PC-9 (cell line): ENCODE measurements at regions not wholly inside any gene's neighbourhood (a gene's known extent, or its start where the extent isn't known, plus 50 kb on each side); places are given as distances from the start of the nearest gene placed in this dataset.
"Not testable (repeated sequence)": the region's sequence is repeated elsewhere in the genome, so short reads cannot be mapped to it uniquely, and the experiment has no call there.

Experiments used
- BruUV-seq: library from RNA; stranded (reverse); fragments of 400-500 nt; replicated peaks from 2 replicates; lab custom pipeline; 2021; lab: Mats Ljungman, UMichigan
- CTCF ChIA-PET: fragments of 300-600 bp; sonication (Branson Sonifier 250); formaldehyde crosslinking; loops from one replicate; lab custom pipeline; 2022; ENCODE audit warnings: antibody characterized with exemption; lab: Charles Lee
- POLR2A ChIA-PET: fragments of 300-600 bp; sonication (Branson Sonifier 250); formaldehyde crosslinking; loops from one replicate; lab custom pipeline; 2022; ENCODE audit warnings: antibody characterized with exemption; ENCODE audit not compliant: unreplicated experiment; lab: Charles Lee
- DNase-seq, 2 experiments: peaks; one replicate each; pipeline versions ENCODE4 v3.0.0 to v3.0.0-alpha.2; 2015 to 2022; ENCODE audit warnings: mixed read lengths in 1 of 2
- H2AFZ ChIP-seq: fragments of 200-600 bp; sonication (generic); 2 replicates; pipeline ENCODE4 v1.8.1; 2017; ENCODE audit warnings: antibody characterized with exemption
- H3F3A ChIP-seq: fragments of 200-600 bp; sonication (generic); 2 replicates; pipeline ENCODE4 v1.8.1; 2017; ENCODE audit warnings: antibody characterized with exemption, mild to moderate bottlenecking, low read depth; ENCODE audit not compliant: insufficient read depth
- H3K27ac ChIP-seq: fragments of 200-600 bp; sonication (generic); 2 replicates; pipeline ENCODE4 v1.6.1; 2016; ENCODE audit warnings: mixed run types
- H3K27me3 ChIP-seq: fragments of 200-600 bp; sonication (generic); 2 replicates; pipeline ENCODE4 v1.6.1; 2016; ENCODE audit warnings: low read depth, mixed run types; ENCODE audit not compliant: insufficient read depth
- H3K36me3 ChIP-seq: fragments of 200-600 bp; sonication (generic); 2 replicates; pipeline ENCODE4 v1.6.1; 2016; ENCODE audit warnings: low read depth, mixed run types
- H3K4me1 ChIP-seq: fragments of 200-600 bp; sonication (generic); replicated peaks from 2 replicates; pipeline ENCODE4 v1.6.1; 2016; ENCODE audit warnings: mixed run types; ENCODE audit not compliant: insufficient read depth
- H3K4me2 ChIP-seq: fragments of 200-600 bp; sonication (generic); 2 replicates; pipeline ENCODE4 v1.6.1; 2017; ENCODE audit warnings: mixed run types
- H3K4me3 ChIP-seq: fragments of 200-600 bp; sonication (generic); 2 replicates; pipeline ENCODE4 v1.6.1; 2016; ENCODE audit warnings: mixed run types
- H3K79me2 ChIP-seq: fragments of 200-600 bp; sonication (generic); 2 replicates; pipeline ENCODE4 v1.6.1; 2017; ENCODE audit warnings: low read depth, mixed run types
- H3K9me2 ChIP-seq: fragments of 200-600 bp; sonication (generic); 2 replicates; pipeline ENCODE4 v1.8.1; 2017; ENCODE audit warnings: mild to moderate bottlenecking; ENCODE audit not compliant: insufficient read depth
- H3K9me3 ChIP-seq: fragments of 200-600 bp; sonication (generic); 2 replicates; pipeline ENCODE4 v1.8.1; 2016; ENCODE audit warnings: low read depth; ENCODE audit not compliant: insufficient read depth
- H4K20me1 ChIP-seq: fragments of 200-600 bp; sonication (generic); 2 replicates; pipeline ENCODE4 v1.8.1; 2017; ENCODE audit not compliant: insufficient read depth
- CTCF ChIP-seq: fragments of 200-600 bp; sonication (generic); conservative IDR thresholded peaks from 2 replicates; pipeline ENCODE4 v1.6.1; 2017; ENCODE audit warnings: mixed run types, antibody characterized with exemption, mild to moderate bottlenecking, moderate library complexity
- EZH2 ChIP-seq: fragments of 200-600 bp; sonication (generic); IDR thresholded peaks from 2 replicates; pipeline ENCODE4 v1.8.0; 2017; ENCODE audit warnings: antibody characterized with exemption, low read depth
- intact Hi-C: fragments of 100-400 bp; cut with micrococcal nuclease; formaldehyde crosslinking; loops from one replicate; pipeline ENCODE4 v1.10.0; 2022; ENCODE audit not compliant: unreplicated experiment

DNA sequence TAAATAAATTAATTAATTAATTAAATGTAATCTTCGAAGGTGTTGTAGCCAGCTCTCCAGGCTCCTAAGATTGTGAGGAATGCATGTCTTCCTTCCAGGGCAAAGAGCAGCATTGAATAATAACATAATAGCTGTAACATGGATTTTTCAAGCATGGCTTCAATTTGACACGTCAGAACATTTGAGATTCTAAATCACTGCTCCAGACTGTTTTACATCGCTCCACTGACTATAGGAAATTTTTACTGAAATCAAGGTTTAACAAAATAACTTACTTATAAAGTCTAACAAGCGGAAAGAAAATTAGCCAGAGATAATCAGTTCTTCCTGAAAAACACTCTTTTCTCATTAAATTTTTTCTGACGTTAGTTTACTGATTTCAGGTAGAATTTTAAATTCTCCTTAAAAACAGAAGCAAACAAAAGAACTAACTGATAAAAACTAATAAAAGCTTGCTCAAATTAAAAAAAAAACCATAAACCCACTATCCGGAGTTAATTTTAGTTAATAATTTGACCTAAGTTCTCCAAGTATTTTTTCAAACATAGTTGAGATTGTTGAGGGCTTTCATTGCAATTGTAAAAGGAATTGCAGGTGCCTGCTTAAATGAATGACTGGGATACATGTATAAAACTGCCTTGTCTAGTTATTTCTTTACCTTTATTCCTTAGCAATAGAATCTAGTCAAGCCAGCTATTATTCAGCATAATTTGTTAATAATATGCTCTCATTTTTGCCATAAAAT, 51.2 kb upstream of the SGCE start:
- intact Hi-C loops, result no loop called here
- ChIA-PET POLR2A (no interaction called here), CTCF (no interaction called here)
- no peak for DNase-seq
- H3K9me2 ChIP-seq, result no peaks in the 10 kb centered on the region
- H3K27me3 ChIP-seq, result no peaks in the 10 kb centered on the region
- peaks cover 3% of the 10 kb centered on the region; the same call in 1 of the 2 replicates for H3F3A ChIP-seq
- H3K4me3 ChIP-seq, result no peak overlapping the region
- BruUV-seq, result no TSS peak
- H3K9me3 ChIP-seq, result no peaks in the 10 kb centered on the region
- no peaks in the 10 kb centered on the region for H3K36me3 ChIP-seq
- no peak for TF ChIP-seq EZH2
- no peak for TF ChIP-seq CTCF
- peaks cover under 1% of the 10 kb centered on the region for H3K4me1 ChIP-seq
- H3K27ac ChIP-seq, result no peak overlapping the region
- no peaks in the 10 kb centered on the region for H3K79me2 ChIP-seq
- H4K20me1 ChIP-seq, result no peaks in the 10 kb centered on the region
- no peak overlapping the region for H2AFZ ChIP-seq
- H3K4me2 ChIP-seq, result no peak overlapping the region

- no peak for DNase-seq
Observed at GRCh38 chr7:94710256-94710655, 54.3 kb upstream of the SGCE start.

GRCh38 chr7:94722360-94722759, 66.4 kb upstream of the SGCE start:
- H2AFZ ChIP-seq, H3K36me3 ChIP-seq, intact Hi-C loops, H3K79me2 ChIP-seq, H3F3A ChIP-seq, H3K9me3 ChIP-seq, H3K27ac ChIP-seq, H3K4me2 ChIP-seq, CTCF ChIA-PET, H3K4me1 ChIP-seq, BruUV-seq, DNase-seq, H3K9me2 ChIP-seq, H3K4me3 ChIP-seq, H4K20me1 ChIP-seq, POLR2A ChIA-PET, H3K27me3 ChIP-seq: not testable (repeated sequence)

More at GRCh38 chr7:94710256-94710655, 54.3 kb upstream of the SGCE start:
- Histone ChIP-seq H3K27ac (no peak overlapping the region), H4K20me1 (no peaks in the 10 kb centered on the region), H3K4me2 (no peak overlapping the region), H3K4me1 (no peaks in the 10 kb centered on the region), H3K9me3 (0 out of 2 replicates have a peak, but pooled peaks cover 4% of the 10 kb centered on the region), H2AFZ (no peak overlapping the region), H3K36me3 (no peaks in the 10 kb centered on the region), H3K79me2 (no peaks in the 10 kb centered on the region), H3K9me2 (no peaks in the 10 kb centered on the region), H3K27me3 (no peaks in the 10 kb centered on the region), H3K4me3 (no peak overlapping the region), H3F3A (no peaks in the 10 kb centered on the region)
- intact Hi-C loops, result no loop called here
- ChIA-PET POLR2A (no interaction called here), CTCF (no interaction called here)
- TF ChIP-seq CTCF, result no peak
- TF ChIP-seq EZH2, result no peak
- no TSS peak for BruUV-seq

GRCh38 chr7:94728893-94729292, 73.0 kb upstream of the SGCE start:
- H3K27me3 ChIP-seq, H3F3A ChIP-seq, DNase-seq, H3K4me3 ChIP-seq, POLR2A ChIA-PET, H3K9me2 ChIP-seq, BruUV-seq, H2AFZ ChIP-seq, intact Hi-C loops, CTCF ChIA-PET, H3K4me2 ChIP-seq, H3K9me3 ChIP-seq, H3K36me3 ChIP-seq, H3K27ac ChIP-seq, H4K20me1 ChIP-seq, H3K4me1 ChIP-seq, H3K79me2 ChIP-seq: not testable (repeated sequence)
